GM21825 (cell line): ENCODE measurements at regions not wholly inside any gene's neighbourhood (a gene's known extent, or its start where the extent isn't known, plus 50 kb on each side); places are given as distances from the start of the nearest gene placed in this dataset.

Experiments used
- ATAC-seq: cut with Tn5 transposase; IDR thresholded peaks from one replicate; pipeline ENCODE4 v1.9.1; 2021; ENCODE audit warnings: mild to moderate bottlenecking, moderate library complexity; ENCODE audit not compliant: unreplicated experiment

DNA sequence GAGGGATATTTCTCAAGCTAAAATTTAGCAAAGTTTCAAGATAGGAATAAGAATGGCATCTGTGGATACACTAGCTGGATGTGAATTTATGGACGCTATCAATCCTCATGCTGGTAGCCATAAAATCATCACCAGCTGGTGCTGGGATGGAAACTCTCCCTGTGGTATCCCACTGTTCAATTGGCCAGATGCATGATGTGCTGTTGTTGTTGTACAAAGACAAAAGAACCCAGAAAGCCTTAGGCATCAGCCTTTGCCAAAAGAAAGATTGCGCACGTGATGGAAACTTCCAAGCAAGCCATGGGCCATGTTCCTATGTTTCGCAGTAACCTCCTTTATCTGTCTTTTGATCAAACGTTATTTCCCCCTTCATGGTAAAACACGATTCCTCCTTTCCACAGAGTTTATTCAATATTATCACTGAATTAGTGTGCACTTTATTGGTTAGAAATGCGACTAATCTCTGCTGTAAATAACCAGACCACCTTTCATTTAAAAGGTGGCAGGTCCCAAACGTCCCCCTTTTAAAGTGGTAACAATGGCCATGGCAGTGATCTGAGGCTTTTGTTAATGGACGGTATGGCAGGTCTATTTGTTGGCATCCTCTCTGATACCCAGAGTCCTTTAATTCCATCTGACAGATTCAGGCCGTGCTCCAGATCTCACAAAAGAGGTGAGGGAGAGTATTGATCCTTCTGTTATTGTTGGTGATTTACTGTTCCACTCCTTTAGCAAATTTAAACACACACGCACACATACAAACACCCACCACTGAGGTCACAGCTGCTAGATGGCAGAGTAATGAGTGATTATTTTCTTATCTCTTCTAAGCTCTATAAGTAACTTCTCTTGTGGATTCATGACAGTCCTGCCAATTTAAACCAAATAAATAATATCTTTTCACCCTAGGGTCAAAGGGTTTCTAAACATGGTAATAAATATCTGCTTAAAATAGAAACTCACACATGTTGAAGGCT lies 291.2 kb upstream of the KCNMB2 start:
- ATAC-seq: no peak

GRCh38 chr3:178246004-178246403 lies 290.2 kb upstream of the KCNMB2 start:
- no peak for ATAC-seq

- ATAC-seq: no peak
Observed at GRCh38 chr3:178255315-178255714, 280.9 kb upstream of the KCNMB2 start.

DNA sequence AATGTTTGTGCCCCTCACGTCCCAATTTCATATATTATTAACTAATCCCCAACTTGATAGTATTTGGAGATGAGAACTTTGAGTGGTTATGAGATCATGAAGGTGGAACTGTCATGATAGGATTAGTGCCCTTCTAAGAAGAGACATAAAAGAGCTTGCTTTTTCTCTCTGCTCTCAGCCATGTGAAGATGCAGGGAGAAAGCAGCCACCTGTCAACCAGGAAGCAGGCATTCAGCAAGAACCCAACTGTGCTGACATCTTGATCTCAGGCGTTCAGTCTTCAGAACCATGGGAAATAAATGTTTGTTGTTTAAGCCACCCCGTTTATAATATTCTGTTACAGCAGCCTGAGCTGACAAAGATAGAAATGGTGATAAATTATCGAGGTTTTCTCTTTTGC lies 278.7 kb upstream of the KCNMB2 start:
- no peak for ATAC-seq

DNA sequence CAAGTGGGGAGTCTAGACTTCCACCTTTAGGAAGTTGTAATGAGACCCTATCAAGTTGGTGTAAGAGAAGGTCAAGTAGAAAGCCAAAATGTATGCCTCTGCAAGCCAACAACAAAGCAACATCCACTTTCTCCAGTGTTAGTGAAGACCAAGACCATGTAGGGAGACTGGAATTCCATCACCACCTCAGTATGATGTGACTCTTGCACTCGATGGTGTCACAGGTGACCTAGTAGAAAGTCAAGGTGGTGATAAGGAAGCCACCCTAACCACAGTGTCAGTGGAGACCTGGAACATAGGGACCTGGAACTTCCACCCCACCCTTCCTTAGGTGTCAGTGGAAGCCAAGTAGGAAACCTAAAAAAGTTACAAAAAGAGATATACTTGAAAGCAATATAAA lies 278.1 kb upstream of the KCNMB2 start:
- no peak for ATAC-seq

DNA sequence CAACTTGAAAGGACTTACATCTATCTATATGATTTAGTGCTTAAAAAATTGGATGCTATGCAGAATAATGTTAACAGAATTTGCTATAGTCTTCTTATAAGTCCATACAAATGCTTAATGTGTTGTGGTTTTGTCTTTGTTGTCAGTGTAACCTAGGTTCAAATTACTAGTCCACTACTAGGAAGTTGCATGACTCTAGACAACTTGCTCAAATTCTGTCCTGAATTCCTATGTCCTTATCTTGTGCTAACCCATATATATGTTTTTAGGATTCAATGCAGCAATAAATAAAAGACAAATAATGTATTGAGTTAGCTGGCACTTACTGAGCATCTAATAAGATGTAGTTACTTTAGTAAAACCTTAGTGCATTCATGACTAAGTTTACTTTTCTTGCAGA lies 276.5 kb upstream of the KCNMB2 start:
- ATAC-seq: no peak

- no peak for ATAC-seq
Observed at GRCh38 chr3:178260887-178261565, 275.2 kb upstream of the KCNMB2 start.

- no peak for ATAC-seq
Observed at GRCh38 chr3:178263236-178263916, 272.9 kb upstream of the KCNMB2 start.

- ATAC-seq: no peak
Observed at GRCh38 chr3:178267158-178267844, 268.9 kb upstream of the KCNMB2 start.

DNA sequence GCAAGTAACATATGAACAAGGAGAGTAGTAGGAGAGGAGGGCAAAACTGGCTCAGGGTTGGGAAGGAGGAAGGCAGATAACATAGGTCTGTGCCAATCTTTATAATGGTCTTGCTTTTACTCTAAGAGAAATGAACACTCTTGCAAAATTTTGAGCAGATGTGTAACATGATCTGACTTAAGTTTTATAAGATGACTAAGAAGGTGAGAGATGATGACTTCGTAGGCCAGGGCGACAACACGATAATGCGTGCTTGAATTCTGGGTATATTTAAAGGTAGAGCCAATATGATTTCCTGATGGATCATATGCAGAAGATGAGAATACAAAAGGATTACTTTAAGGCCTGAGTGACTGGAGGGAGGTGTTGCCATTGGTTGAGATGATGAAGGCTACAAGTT lies 265.4 kb upstream of the KCNMB2 start:
- no peak for ATAC-seq

- ATAC-seq: no peak
Observed at GRCh38 chr3:178271740-178272387, 264.4 kb upstream of the KCNMB2 start.

DNA sequence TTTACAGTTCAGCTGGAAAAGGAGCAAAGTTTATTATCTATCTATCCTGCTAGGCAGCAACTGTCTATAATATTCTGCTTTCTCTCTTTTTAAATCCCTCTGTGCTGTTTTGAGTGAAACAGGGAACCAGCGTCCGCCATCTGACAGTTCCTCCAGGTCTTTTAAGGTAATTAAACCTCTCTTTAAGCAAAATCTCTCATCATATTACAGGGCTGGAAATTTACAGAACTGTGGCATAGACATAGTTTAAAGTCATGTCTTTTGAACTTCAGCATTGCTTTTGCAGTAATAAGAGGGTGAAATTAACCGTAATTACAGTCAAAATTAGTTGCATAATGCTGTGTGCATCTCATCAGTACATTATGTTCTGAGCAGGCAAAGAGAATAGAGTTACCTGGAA lies 263.4 kb upstream of the KCNMB2 start:
- ATAC-seq: no peak

DNA sequence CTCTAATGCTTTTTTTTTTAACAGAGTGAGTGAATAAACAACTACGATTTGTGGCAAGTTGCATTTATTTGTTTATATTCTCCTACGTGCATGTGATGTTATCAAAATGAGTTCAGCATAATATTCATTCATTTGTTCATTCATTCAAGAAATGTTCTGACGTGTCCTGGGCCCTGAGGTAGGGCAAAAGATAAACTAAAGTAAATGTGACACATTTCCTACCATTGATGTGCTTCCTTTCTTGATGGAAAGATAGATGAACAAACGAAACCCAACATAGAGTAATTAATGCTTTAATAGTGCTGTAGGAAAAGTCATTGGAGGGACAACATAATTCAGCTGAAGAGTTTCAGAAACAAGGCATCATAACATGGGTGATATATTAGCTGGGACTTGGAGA lies 261.5 kb upstream of the KCNMB2 start:
- no peak for ATAC-seq

DNA sequence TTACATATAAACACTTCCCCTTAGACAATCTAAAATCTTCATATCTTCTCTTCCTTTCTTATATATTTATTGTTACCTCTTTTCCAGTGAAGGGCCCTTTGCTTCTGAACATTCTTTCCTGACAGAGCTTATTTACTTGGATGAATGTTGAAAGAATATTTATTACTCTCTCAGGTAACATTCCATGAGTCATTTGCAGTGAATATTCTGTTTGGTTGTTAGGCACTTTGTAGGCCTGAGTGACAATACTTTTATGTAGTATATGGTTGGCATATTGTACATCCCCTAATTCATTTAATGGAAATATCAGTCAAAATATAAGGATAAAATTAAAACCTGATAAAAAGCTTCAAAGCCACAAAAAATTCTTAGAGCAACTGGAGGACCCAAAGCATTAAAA lies 260.9 kb upstream of the KCNMB2 start:
- no peak for ATAC-seq

DNA sequence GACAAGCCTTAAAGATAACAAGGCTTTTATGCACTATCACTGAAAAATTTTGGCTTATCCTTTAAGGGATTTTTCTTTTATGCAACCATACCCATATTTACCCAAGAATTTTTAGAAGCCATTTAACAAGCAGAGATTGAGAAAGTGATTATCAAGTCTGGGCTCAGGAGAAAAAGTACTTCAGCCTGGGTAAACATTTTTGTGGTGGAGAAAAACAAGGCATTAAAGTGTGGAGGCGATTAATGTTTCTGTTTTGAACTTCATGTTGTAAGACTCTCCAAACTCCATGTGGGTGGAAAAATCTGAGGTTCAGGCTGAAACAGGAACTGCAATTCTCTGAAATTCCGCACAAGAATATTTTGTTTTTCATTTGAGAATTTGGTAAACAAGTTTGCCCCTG lies 260.4 kb upstream of the KCNMB2 start:
- ATAC-seq: no peak

DNA sequence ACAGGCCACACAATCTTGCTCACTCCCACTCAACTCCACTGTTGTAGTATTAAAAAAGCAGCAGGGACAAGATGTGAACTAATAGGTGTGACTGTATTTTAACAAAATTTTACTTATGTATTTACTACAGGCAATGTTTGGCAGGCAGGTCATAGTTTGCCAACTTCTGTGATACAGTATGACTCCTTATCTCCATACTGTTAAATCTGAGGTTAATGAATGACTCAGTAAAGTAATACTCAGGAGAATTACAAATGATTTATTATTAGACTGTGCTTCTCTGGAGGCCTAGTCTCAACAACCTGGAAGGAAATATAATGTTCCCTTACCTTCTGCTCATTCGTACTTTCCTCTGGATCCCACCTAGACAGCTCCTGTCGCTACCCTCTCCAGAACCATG lies 258.6 kb upstream of the KCNMB2 start:
- ATAC-seq: no peak

DNA sequence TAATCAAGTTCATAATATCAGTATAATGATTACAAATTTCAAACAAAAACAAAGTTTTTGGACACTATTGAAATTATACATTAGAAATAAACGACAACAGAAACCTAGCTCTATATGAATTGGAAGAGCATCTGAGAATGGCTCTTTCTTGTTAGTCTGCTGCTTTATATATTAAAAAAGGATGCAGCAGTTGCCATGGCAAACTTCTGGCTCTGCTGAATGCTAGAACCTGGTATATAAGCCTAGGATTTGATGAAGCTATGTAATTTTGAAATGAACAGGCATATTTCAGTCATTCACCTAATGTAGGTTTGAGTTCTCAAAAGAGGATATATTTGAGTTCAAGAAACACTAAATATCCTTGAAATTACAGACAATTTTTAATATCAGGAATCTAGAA lies 252.7 kb upstream of the KCNMB2 start:
- ATAC-seq: no peak

GRCh38 chr3:178284181-178284580 lies 252.1 kb upstream of the KCNMB2 start:
- no peak for ATAC-seq

DNA sequence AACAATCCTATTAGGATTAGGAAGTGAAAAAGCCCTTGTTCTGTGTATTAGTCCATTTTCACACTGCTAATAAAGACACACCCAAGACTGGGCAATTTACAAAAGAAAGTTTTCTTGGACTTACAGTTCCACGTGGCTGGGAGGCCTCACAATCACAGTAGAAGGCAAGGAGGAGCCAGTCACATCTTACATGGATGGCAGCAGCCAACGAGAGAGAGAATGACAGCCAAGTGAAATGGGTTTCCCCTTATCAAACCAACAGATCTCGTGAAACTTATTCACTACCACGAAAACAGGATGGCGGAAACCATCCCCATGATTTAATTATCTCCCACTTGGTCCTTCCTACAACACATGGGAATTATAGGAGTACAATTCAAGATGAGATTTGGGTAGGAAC lies 248.2 kb upstream of the KCNMB2 start:
- no peak for ATAC-seq

GRCh38 chr3:178289544-178290160 lies 246.6 kb upstream of the KCNMB2 start:
- ATAC-seq: no peak
